Uterus (tissue), 2 donors: ENCODE measurements at regions not wholly inside any gene's neighbourhood (a gene's known extent, or its start where the extent isn't known, plus 50 kb on each side); places are given as distances from the start of the nearest gene placed in this dataset.

Experiments
- POLR2A ChIP-seq, 2 donors: fragments of 450-650 bp; IDR thresholded peaks; one replicate each; pipeline ENCODE4 v1.6.1; 2016; ENCODE audit warnings: antibody characterized with exemption in 2 of 2, mild to moderate bottlenecking in 1 of 2, moderate library complexity in 1 of 2
- TF ChIP-seq, protein P1 (sequence below), 4 experiments: fragments of 200-600 bp in 2 of 4; fragments of 450-650 bp in 2 of 4; sonication (generic) in 2 of 4; IDR thresholded peaks; one replicate each; pipeline ENCODE4 v1.5.1; 2016 to 2019; ENCODE audit warnings: antibody characterized with exemption in 4 of 4, mild to moderate bottlenecking in 2 of 4, moderate library complexity in 1 of 4

DNA sequence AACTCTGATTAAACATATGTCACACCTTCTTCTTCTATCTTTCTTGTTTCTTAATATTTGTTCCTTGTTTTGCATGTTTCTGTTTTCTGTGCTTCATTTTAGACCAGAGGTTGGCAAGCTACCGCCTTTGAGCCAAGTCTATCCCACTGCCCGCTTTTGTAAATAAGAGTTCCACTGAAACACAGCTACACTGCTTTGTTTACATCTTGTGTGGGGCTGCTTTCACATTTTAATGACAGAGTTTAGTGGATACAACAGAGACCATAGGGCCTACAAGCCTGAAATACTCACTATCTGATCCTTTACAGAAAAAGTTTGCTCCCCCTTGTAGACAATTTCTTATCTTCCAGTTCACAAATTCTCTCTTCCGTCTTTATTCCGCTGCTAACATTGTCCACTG is 109.4 kb upstream of the SPACA1 start:
- TF ChIP-seq, protein P1, sequence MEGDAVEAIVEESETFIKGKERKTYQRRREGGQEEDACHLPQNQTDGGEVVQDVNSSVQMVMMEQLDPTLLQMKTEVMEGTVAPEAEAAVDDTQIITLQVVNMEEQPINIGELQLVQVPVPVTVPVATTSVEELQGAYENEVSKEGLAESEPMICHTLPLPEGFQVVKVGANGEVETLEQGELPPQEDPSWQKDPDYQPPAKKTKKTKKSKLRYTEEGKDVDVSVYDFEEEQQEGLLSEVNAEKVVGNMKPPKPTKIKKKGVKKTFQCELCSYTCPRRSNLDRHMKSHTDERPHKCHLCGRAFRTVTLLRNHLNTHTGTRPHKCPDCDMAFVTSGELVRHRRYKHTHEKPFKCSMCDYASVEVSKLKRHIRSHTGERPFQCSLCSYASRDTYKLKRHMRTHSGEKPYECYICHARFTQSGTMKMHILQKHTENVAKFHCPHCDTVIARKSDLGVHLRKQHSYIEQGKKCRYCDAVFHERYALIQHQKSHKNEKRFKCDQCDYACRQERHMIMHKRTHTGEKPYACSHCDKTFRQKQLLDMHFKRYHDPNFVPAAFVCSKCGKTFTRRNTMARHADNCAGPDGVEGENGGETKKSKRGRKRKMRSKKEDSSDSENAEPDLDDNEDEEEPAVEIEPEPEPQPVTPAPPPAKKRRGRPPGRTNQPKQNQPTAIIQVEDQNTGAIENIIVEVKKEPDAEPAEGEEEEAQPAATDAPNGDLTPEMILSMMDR (IDR thresholded peaks at IDR 0.05), result no peak
- TF ChIP-seq POLR2A (IDR thresholded peaks at IDR 0.05), result no peak
